ENCODE measurements at regions not wholly inside any gene's neighbourhood (a gene's known extent, or its start where the extent isn't known, plus 50 kb on each side); places are given as distances from the start of the nearest gene placed in this dataset.

DNA sequence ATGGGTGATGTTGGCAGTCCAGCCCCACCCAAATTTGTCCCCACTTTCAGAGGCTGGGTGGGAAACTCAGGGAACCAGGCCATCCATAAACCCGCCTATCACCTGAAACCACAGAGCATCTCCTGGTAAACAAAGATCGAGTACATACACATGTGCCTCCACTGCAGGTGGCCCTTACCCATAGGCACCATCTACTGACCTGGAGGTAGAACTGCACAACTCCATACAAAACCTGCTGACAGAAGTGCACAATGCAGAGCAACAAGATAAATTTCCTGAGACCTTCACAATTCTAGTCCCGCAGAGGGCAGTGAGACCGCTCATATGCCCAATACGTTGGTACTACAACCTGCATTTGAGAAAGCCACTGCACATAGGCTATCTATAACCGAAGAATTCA, 856.3 kb downstream of the SUCLG1 start:
- DNase-seq, result peak in 1 of 3 experiments; percentile 1

DNA sequence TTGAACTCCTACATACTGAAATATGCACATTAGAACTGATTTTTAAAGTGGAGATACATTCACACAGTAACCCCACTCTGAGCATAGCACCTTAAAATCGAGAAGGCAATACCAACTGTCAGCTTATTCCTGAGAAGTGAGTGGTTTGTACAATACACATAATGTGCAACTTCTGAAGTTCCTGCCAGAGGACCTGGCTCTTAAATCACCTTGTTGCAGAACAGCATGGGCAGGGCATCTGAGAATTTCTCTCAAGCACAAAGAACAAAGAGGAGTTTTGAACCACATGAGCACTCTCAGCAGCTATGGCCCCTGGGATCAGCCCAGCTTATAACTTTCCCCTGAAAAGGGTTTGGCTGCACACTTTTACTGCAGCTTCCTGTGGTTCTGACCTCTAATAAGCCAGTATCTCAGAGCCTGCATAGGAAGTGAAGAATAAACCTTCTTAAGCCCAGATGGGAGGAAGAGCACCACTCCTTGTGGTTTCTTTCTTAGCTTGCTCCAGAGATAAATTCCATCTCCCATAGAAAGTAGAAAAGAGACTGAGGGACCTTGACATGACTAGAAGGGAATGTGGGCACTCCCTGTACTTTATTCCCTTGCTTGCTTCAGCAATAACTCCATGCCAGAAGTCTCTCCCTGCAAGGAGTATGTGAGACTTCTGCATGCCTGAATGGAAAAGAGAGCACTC, 862.3 kb downstream of the SUCLG1 start:
- no peak for DNase-seq

DNA sequence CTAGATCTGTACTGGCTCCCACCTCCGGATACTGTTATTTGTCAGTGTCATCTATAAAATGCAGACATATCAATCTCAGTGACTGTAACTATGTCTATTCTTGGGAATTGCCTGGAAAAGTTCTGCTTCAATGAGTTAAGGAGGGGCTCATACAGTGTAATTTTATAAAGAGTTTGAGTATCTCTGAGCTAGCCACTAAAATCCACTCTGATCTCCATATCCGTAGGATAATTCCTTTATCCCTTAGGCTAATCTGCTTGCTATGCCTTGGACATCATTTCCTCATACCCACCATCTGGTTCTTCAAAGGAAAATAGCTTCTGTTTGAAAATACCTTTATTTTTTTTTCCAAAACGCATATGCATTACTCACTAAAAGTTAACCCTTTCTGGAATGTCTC, 863.2 kb downstream of the SUCLG1 start:
- DNase-seq, result no peak

DNA sequence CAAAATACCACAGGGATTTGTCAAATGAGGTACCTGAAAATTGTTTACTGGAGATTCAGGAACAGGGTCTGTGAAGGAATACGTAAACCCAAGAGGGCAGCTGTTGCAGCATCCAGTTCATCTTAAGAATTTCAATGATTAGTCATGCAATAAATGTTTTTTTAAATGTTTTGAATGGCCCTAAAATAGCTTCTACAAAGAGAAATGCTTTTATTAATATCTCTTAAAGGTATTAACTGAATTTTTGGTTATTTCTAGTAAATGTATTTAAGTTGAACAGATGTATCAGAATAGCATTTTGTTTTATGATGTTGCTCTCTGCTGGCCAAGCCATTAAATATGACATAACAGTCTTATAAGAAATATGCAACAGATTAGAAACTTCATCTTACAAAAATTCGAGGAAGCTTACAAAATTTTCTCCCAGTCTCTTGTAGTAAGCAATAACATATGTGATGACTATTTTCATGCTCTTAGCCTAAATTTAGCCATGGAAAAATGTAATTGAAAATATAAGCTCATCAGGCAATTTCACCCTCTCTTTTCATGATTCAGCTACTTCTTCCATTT, 863.9 kb downstream of the SUCLG1 start:
- no peak for DNase-seq

DNA sequence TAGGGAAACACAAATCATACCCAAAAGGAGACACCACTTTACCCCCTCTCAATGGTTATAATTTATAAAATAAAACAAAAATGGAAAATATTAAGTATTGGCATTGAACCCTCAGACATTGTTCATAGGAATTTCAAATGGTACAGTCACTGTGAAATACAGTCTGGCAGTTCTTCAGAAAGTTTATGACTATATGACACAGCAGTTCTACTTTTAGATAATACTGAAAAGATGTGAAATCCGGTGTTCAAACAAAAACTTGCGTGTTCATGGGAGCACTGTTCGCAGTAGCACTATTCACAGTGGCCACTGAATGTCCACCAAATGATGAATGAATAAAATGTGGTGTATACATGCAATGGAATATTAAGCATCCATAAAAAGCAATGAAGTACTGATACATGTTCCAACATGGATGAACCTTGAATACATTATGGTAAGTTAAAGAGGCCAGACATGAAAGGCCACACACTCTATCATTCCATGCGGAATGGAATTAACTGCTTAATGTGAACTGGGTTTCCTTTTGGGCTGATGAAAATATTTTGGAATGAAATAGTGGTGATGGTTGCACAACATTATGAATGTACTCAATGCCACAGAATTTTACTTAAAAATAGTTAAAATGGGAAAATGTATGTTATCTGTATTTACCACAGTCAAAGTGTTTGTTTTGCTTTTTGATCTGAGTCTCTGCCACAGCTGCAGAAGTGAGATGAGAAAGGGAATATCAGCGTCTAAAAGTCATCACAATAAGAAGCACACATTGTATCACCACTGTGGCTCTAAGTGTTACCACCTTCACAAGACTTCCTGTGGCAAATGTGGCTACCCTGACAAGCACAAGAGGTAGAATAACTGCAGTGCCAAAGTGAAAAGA, 864.6 kb downstream of the SUCLG1 start:
- no peak for DNase-seq

DNA sequence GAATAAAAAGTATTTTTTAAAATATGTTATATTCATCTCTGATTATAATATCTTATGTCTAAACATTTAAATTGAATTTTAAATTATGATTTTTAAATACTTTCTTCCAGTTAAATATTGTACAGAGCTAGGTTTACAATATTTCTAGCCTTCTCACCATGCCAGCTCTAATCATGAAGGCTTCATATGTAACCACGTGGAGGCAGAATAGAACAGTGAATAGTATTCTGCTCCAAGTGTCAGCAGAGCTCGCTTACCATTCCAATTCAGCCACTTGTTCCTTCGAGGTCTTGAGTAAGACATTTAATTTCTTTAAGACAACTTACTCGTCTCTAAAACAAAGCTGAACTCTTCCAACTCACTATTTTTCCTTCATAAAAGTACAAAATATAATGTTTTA, 871.8 kb downstream of the SUCLG1 start:
- no peak for DNase-seq

DNA sequence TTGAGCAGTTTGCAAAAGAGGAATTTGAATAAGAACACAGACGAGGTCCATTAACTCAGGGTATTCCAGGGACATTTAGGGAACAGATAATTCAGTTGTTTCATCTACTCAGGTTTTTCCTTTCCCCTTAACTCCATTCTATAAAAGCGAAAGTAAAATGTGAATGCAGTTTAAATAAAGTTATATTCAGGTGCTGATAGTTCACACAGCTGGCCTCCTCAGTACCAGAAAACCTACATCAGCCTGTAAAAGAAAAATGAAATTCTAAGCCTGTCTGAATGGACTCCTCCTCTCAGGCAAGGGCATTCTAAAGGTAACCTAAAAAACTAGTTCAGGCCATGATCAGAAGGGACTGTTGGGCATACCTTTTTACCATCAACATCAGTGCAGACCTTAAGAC, 873.8 kb downstream of the SUCLG1 start:
- no peak for DNase-seq

DNA sequence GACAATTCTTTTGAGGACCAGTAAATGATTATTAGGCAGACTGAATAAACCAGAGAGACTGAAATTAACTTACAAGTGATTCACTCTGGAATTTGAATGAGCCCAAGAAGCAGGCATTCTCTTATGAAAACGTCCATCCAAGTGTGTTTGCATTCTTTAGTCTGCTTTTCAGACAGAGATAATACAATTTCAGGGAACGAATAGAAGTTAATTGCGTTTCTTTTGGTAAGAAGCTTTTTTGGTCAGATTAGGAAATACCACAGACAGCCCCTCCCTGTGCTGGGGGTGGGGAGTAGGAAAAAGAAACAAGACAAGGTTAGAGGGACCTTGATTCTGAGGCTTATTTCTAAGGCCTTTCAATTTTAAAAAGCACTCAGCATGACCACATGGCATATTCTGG, 874.4 kb downstream of the SUCLG1 start:
- no peak for DNase-seq

DNA sequence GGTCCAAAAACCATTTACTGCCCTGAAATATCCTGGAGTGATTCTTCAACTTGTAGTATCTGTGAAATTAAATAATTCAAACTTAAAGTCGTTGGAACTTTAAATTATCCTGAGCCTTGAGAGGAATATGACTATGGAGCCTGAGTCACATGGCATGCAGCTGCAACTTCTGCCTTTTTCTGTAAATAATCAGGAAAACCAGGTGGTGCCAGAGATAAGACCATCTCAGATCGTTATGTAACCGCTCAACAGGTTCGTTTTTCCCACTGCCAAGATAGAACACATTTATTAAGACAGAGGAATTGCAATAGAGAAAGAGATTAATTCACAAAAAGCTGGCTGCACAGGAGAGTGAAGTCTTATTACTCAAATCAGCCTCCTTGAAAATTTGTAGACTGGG, 876.5 kb downstream of the SUCLG1 start:
- no peak for DNase-seq

DNA sequence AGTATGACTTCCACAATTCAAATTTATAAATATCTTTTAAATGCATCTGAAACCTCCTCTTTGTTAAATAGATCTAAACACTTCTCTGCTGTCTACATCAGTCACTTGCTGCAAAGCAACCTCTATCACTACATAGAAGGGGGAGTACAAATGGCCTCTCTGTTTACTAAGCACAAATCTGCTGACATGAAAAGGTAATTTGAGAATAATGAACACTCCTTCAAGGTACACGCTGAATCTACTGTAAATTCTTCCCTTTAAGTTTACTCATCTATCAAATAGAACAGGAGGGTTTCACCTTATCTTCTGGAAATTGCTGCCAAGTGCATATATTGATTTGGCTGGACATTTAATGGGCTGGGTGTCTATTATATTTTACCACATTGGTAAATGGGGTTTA, 879.6 kb downstream of the SUCLG1 start:
- peak in 2 of 3 experiments; percentile 18 to 71 for DNase-seq

DNA sequence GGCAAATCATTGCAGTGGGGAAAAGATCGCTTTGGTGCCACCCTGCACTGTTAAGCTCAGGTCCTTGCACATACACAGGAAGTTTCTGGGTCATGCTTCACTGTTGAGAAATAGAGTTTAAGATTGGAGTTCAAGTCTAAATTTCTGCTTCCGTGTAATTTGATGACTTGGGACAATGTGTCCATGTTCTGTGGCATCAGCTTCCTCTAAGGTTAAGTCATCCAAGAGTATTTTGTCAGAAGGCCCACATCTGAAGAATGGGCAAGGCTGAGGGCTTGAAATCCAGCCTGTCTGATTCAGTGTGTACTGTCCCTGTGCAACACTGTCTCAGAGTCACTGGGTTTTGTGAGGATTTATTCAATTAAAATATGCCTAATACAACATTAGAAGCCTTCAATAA, 880.7 kb downstream of the SUCLG1 start:
- no peak for DNase-seq

DNA sequence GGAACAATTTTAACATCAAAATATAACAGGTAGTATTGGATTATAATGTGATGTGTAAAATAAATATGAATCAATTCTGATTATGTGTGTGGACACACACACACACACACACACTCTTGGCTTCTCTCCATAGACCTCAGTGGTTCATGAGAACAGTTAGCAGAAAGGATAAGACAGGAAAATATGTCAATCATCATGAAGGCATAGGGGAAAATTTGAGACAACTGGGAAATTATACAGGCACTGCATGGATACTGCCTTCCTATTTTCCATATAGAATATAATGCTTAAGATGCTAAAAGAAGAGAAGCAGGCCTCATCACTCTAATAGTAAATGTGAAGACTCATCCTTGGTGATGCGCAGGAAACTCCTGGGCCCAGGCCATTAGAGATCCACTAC, 884.5 kb downstream of the SUCLG1 start:
- no peak for DNase-seq

DNA sequence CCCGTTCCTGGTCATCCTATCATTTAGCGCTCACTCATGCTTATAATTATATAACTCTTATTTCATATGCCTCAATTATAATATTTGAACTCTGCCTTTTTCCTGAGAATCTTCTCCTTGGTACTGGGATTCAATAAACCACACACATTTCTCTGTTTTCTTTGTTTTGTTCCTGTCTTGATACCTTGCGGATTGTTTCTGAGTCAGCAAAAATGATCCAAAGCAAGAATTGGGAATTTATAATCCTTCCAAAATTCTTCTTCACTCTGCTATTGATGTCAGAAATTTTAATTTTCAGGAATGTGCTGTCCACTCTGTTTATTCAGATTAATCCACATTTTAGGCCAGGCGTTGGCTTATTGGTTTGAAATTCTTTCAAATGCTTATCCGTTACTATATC, 886.0 kb downstream of the SUCLG1 start:
- DNase-seq, result no peak

DNA sequence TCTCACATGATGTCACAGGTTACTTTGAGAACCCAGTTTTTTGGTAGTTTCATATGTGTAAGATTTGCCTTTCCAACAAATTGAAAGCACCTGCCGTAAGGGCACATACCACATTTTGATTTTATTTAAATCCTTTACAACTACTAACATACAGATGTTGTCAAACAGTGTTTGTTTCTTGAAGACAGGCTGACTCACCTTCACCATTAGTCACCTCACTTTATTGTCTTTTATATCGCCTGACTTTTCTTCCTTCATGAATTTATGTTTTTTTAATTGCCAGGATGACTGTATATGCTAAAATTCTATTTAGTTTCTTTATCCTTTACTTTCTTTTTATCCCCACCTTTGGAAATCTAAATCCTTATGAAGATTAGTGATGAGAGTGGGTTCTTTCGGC, 886.7 kb downstream of the SUCLG1 start:
- no peak for DNase-seq

DNA sequence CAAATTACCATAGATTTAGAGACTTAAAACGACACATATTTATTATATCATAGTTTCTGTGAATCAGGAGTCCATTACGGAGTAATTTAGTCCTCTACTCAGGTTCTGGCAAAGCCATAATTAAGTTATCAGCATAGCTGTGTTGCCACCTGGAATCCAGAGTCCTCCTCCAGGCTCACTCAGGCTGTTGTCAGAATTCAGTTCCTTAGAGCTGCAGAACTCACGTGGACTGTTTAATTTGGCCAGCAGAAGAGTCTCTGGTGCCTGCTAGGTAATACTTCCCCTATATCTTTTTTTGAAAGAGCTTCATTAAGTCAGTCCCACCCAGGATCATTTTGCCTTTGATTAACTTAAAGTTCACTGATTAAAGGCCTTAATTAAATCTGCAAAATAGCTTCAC, 891.5 kb downstream of the SUCLG1 start:
- DNase-seq, result peak in 1 of 3 experiments; percentile 23

DNA sequence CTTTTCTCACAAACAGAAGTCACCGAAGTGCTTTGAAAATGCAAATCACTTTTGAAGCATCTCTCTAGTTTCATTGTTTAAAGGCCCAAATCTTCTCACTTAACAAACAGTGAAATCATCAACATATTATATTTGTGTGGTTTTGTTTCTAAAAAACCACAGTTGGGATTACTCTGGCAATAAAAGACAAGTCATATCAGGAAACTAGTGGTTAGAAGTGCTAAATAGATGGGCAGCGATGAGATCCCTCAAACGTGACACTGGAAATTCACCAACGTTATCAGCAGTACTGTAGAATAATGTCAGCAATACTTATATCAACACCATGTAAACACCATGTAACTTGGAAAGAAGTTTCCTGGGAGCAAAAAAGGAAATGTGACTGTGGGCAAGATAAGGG, 893.5 kb downstream of the SUCLG1 start:
- no peak for DNase-seq

DNA sequence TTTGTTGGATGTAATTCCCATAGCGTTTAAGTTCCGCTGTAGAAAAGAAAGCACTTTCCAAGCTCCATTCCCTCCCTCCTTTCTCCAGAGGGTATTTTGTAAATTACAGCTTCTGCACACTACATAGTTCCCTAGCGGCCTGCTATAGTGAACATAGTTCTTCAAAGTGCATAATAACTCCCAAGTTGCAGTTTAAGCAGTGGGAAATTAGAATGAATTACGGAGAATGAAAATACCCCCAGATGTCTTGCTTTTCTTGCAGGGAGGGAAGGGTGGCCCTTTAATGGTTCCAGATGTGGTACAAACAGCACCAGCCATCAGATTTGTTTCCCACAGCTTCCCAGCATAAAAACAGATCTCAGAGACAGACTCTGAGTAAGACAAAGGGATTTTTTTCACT, 893.9 kb downstream of the SUCLG1 start:
- DNase-seq, result no peak

DNA sequence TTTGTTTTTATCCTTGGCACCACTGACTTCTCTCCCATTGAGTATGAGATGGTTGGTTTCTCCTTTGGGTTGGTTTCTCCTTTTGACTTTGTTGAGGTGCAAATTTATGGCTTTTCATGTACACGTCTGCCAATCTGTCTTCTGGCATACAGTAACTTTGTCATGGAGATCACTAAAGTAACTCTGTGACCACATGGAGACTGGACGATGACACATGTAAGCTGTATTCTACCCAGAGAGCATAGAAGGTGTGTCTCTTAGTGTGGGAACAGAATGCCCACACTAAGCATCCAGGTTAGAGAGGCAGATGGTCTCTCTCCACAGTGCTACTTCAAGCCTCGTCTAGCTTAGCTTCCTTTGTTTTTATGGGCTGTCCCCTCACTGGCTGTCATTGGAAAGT, 897.5 kb downstream of the SUCLG1 start:
- DNase-seq, result no peak

DNA sequence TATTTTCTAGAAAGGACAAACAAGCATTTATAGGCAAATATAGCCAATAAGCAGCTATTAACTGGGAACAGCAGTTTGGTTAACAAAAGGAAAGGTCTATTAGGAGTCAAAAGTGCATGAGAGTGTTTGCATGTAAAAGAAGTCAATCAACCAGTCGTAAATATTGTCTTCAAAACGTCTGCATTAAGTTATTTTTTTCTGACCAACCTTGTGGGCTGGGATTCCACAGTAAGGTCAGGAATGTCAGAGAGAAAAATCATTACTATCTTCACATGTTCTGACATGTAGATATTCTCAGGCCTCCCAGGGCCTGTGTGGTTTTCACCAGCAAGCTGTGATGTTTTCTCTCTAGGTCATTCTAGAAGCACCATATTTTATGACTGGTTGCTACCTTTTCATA, 922.5 kb downstream of the SUCLG1 start:
- peak in 1 of 3 experiments; percentile 19 for DNase-seq

DNA sequence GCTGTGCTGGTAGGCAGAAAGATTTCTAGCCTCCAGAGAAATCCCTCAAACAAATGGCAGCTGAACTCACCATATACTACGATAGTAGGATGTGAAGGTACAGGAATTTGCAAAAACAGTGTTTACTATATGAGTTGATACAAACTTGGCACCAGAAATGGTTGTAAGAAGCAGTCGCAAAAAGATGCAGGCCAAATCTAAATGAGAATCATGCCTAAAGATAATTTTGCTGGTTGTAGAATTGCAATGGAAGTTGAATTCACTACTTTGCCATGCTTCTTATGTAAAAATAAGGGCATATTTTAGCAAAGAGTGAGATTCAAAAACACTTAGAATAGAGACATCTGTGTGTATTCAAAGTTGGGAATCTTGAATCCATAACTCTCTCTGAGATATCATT, 924.7 kb downstream of the SUCLG1 start:
- DNase-seq, result no peak

DNA sequence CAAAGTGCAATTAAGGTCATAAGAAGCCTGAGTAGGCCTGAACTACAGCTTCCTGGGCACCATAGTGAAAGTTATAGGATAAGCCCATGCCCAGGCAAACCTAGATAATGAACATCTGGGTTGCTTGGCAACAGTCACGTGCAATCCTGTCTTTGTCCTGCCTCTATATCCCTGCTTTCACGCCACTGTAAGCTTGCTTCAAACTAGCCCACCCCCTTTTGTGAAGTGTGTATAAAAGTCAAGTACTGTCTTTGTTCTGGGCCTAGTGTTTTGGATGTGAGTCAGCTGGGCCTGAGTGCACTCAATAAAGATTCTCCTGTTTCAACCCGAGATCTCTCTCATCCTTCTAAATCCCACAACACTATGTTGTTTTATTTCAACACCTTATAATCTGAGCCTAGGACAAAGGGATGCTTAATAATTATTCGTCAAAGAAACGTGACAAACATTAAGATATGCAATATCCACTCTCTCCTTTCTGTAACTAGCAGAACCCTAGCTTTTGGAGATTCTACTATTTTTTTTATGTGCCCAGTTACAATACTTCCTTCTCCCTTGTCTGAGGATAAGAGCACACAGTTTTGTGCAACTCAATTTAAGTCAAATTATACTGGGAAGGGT, 927.8 kb downstream of the SUCLG1 start:
- peak; percentile 0 to 87 (median 48) for DNase-seq

DNA sequence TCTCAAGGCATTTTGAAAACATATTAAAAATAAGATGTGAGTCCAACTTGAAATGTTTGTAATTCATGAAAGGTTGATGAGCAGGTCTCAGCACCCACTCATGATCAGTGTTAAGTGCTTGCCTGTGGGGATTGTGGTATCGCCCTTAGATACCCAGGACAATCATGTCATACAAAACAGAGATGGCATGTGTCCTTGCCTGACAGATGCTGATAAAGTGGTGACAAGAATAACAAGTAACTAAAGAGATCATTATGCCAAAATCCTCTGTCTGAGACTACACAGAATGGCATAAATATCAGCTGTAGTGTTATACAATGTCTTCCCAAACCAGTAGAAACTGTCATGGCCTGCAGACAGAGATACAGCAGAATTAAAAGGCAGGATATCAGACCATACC, 930.3 kb downstream of the SUCLG1 start:
- DNase-seq, result peak in 1 of 3 experiments; percentile 79

DNA sequence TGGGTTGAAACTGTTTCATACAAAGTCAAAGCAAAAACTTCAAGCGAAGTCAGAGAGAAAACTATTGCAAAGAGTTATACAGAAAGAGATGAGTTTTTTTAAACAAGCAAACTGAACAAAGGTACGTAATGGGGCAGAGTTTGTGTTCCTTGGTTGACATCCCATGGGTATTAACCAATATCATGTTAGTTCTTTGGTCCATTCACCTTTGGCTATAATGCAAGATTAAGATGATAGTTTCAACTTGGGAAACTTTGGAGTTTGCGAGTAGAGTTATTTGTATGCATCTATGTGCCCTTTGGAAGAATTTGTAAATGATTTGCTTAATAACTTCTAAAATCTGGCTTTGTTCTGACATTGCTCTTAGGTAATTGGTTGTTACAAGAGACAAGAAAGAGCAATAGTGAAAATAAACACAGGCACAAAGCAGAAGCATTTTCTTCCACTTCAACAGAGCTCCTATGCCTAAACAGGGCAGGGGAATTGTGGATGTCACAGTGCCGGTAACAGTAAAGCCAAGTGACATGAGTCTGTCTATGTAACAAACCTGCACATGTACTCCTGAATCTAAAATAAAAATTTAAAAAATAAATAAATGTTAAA, 936.1 kb downstream of the SUCLG1 start:
- DNase-seq, result no peak

All from NCI-H1417 (cell line).